H1 (cell line): ENCODE measurements at regions not wholly inside any gene's neighbourhood (a gene's known extent, or its start where the extent isn't known, plus 50 kb on each side); places are given as distances from the start of the nearest gene placed in this dataset.

Experiments
- CBX8 ChIP-seq: fragments of 300-800, 300-1000 bp; sonication (generic); IDR thresholded peaks from 2 replicates; pipeline ENCODE4 v1.7.1; 2016; ENCODE audit warnings: low read depth, low read length, borderline replicate concordance
- CHD7 ChIP-seq: fragments of 300-600 bp; sonication (generic); IDR thresholded peaks from 2 replicates; pipeline ENCODE4 v1.7.1; 2012; ENCODE audit warnings: low read length, moderate library complexity, mild to moderate bottlenecking, inconsistent platforms; ENCODE audit not compliant: insufficient replicate concordance
- GABPA ChIP-seq: IDR thresholded peaks from 2 replicates; pipeline ENCODE4 v1.6.1; 2011; ENCODE audit warnings: mild to moderate bottlenecking, low read length, moderate library complexity, borderline replicate concordance; ENCODE audit not compliant: insufficient read depth
- GTF2F1 ChIP-seq: IDR thresholded peaks from 2 replicates; pipeline ENCODE4 v1.6.1; 2012; ENCODE audit warnings: low read depth, low read length, improper control_type of control experiment, borderline replicate concordance
- SAP30 ChIP-seq: fragments of 300-600 bp; sonication (generic); IDR thresholded peaks from 2 replicates; pipeline ENCODE4 v1.7.1; 2012; ENCODE audit warnings: low read length, moderate library complexity, mild to moderate bottlenecking, inconsistent platforms; ENCODE audit not compliant: insufficient read depth, insufficient replicate concordance
- SIX5 ChIP-seq: IDR thresholded peaks from 2 replicates; pipeline ENCODE4 v1.6.1; 2011; ENCODE audit warnings: mild to moderate bottlenecking, low read depth, low read length
- SP4 ChIP-seq: IDR thresholded peaks from 2 replicates; pipeline ENCODE4 v1.6.1; 2012; ENCODE audit warnings: low read length, inconsistent platforms
- TAF7 ChIP-seq: optimal IDR thresholded peaks from 2 replicates; pipeline ENCODE3; 2011; ENCODE audit warnings: low read depth, mild to moderate bottlenecking, inconsistent platforms, low read length, moderate library complexity, borderline replicate concordance
- YY1 ChIP-seq: IDR thresholded peaks from 2 replicates; pipeline ENCODE4 v1.6.1; 2011; ENCODE audit warnings: low read depth, mild to moderate bottlenecking, low read length

- TF ChIP-seq CHD7 (no peak), YY1 (no peak), SAP30 (no peak), TAF7 (no peak), GTF2F1 (no peak), SP4 (no peak), SIX5 (no peak), GABPA (no peak), CBX8 (no peak)
- TF ChIP-seq, all 59 proteins: peak for 0
These were observed 142.2 kb upstream of the MAP3K1 start (continued) for GRCh38 chr5:56673171-56673570.
